ENCODE measurements at regions not wholly inside any gene's neighbourhood (a gene's known extent, or its start where the extent isn't known, plus 50 kb on each side); places are given as distances from the start of the nearest gene placed in this dataset.

DNA sequence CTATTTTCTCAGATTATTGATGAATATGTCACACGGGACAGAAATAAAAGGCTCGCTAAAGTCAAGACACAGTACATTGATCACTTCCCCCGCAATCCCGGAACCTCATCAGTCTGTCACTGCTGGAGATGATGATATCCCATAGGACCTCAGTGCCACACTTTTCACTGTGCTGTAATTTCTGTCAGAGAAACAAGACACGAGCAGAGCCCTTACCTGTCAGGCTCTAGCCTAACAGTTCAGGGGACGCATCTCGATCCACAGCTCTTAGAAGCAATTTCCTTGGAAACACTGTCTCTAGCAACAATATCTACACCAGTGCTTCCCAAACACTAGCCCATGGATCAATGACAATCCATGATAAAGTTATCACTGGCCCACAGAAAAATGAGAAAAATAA is 140.0 kb downstream of the GRIN2B start:
- DNase-seq (ENCODE audit: low spot score), result no peak

DNA sequence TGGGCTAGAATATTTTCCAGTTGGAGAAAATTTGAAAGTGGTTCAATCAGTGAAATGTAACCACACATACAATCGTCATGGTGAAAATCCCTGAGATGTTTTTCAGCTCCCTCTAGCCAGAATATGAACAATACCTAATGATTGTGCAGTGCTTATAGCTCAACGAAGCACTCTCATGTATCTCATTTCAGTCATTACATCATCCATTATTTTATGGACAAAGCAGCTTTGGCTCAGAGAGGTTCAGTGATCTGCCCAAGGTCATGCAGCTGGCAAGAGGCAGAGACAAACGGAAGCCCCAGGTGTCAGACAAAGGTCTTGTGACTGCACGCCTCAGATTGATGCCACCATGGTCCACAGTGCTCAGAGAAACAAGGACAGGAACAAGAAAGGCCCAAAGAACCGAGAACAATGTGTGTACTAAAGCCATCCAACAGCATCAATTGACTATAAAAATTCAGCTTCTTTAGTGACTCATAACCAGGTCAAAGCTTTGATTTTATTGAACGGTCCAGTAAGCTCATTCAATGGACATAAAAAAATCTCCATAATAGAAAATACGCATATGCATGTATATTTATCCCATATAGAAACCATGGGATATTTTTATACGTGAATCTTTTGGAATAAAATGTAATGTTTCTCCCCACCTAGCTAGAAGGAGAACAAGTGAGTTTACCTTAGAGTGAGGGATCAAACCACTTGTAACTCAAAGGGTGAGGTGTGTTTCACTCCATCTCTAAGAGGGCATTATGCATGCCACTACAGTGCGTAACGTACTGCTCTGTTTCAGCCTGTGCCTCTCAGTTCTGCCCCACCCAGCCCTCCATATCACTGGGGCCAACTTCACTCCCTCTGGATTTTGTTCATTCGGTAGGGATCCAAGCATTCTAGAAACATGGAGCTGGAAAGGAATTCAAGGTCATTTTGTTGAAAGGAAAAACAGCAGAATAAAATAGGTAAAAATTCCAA is 141.8 kb downstream of the GRIN2B start:
- no peak for DNase-seq (ENCODE audit: low spot score)

DNA sequence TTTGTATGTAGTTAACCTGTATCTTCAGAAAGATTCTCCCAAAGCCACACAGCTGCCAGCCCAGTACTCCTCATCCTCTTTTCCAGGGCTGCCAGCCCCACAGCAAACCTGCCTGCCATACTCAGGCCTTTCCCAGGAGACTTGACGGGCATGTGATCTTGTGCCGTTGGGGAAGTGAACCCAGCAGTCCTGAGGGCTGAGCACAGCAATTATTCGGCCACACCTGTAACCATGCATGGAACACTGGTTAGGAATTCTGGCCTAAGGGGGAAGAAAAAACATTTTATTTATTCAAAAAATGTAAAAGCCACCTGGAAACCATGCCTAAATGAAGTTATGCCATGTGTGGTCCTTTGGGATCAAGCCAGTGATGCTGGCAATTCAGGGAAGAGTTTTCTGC is 145.3 kb downstream of the GRIN2B start:
- no peak for DNase-seq (ENCODE audit: low spot score)

DNA sequence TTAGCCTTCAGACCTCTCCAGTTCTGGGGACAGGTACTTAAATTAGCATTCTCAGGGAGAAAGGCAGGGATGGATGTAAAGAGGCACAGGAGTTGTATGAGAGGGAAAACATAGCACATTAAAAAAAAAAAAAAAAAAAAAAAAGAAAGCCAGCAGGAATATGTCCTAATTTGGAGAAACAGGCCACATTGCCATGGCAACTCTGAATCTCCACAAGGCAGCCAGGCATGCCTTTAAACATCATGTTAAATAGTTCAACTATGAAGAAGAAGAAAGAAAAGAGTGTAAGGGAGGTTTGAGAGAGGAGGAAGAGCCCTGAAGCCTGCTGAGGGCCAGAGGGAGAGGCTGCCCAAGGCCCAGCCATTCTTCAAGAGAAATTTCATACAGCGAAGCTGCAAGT is 145.8 kb downstream of the GRIN2B start:
- DNase-seq (ENCODE audit: low spot score), result no peak

DNA sequence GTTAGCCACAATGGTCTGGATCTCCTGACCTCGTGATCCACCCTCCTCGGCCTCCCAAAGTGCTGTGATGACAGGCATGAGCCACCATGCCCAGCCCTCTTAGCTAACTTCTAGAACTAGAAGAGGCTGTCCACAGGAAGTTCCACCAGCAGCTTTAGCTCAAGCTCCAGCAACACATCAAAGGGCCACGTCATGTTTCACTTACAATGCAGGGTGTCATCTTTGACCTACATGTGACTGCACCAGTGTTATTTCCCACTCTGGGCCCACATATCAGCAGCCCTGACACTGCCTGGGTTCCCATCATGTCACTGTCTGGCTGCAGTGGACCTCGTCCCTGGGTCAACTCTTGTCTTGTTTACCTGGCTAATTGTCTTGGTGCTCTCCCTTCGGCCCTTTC is 147.2 kb downstream of the GRIN2B start:
- DNase-seq (ENCODE audit: low spot score), result no peak

DNA sequence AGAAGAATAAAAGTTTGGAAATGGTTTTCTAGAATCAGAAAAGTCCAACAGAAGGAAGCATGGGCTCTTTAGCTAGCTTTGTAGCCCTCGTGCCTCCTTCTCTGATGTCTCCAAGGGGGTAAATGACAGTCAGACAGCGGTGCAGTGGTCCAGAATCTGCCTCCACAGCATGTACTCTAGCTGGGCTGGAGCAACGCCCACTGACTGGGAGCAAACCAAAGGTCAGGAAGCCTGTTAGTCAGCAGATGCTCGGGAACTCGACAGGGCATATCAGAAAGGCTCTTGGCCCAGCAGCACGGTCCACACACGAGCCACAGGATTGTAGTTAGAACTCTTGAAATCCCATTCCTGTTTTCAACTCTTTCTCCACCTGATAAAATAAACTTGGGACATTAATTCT is 164.3 kb downstream of the GRIN2B start:
- no peak for DNase-seq (ENCODE audit: low spot score)

DNA sequence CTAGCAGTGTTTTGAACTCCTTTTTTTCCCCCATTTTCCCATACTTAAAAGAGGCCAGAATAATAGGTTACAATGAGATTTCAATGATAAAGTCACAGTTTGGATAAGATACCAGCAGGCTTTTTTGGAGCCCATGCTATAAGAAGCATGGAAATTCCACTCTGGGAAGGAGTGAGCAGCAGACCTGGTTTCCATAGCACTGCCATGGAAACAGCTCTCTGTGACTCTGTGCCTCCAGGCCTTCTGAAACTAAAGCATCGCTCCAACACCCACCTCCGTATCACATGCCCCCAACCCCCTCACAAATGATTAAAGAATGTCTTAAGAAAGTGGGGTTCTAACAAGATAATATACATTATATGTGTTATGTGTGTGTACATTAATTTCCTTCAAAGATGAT is 165.0 kb downstream of the GRIN2B start:
- DNase-seq (ENCODE audit: low spot score), result no peak

DNA sequence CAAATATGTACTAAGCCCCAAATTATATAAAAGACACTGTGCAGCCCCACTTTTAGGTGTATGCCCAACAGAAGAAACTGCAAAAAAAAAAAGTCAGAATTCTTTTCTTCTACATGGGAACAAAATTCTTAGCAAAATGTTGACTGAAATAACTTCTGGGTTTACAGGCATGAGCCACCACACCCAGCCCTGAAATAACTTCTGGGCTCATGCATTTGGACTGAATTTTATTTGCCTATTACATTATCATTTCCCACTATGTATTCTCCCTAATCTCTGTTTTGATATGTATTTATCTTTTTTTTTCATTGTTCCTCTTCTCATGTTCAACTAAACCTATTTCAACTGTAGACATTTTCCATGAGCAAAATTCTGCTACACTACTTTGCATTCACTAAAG is 169.2 kb downstream of the GRIN2B start:
- no peak for DNase-seq (ENCODE audit: low spot score)

DNA sequence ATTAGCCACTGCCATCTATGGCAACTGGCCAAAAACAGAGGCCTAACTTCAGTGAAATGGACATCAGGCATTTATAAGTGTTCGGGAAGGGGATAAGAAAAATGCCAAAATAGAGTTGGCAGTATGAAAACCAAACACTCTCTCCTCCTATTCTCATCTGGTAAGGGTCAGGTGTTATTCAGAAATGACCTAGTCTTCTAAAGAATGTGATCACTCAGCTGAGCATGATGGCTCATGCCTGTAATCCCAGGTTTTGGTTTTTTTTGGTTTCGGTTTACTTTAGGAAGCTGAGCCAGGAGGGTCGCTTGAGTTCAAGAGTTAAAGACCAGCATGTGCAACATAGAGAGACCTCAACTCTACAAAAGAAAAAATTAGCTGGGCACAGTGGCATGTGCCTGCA is 170.3 kb downstream of the GRIN2B start:
- no peak for DNase-seq (ENCODE audit: low spot score)

DNA sequence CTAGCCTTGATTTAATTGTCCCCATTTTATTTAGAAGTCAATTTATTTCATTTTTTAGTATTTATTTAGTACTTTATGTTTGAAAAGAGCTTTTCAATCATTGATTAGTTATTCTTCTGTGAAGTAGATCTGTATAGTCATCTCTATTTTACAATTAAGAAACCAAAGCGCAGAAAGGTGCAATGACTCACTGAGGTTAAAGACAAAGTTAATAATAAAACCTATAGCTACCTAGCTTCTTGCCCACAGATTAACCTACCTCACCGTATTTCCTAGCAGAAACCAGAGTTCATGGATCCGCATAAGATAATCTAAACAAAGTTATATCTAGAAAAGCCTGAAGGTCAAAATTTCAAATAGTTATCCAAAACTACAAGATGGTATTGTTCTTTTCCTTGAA is 176.4 kb downstream of the GRIN2B start:
- DNase-seq (ENCODE audit: low spot score), result no peak

DNA sequence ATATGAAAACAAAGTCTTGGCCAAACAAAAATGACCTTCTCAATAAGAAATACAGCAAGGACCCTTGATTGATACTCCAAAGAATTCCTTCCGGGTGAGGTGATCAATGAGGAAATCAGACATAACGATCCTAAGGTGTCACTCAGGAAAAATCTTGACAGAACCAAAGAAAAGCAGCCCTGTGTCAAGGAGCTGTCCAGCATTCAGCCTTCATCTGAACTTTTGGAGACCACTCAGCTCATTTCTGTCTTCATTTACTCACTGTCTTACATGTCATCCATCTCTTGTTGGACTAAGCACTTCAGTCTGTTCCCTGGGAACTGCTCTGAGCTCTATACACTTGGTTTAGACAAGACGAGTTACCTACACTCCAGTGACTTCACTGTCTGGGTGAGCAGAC is 179.9 kb downstream of the GRIN2B start:
- no peak for DNase-seq (ENCODE audit: low spot score)

DNA sequence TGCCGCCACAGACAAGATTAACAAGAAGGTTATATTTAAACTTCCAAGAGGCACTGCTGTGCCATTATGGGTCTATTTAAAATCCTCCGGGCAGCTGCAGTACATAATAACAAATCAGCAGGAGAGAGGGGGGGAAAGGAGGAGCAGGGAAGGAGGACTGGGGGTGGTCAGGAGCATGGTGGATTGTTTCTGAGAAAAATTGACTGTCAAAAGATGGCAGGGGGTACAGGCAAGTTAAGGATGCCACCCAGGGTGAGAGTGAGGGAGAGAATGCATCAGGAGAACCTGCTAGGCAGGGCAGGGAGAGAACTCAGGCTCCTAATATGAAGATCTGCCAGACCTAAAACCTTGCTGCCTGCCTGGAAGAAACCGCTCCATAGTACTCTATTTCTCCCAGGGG is 181.8 kb downstream of the GRIN2B start:
- DNase-seq (ENCODE audit: low spot score), result no peak

DNA sequence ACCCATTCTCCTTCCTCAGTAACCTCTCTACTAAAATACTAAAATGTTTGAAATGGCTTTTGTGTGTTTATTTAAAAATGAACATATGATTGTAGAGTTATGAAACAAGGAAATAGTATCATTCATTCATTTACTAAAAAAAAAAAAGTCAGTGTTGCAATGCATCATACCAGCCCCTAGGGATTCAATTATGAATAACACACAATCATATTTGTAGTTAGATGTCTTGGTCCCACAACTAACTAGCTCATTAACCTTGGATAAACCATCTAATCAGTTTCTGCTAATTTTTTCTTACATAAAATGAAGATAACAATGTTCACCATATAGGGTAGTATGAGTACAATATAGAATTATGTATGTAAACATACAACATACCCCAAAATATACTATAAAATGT is 183.2 kb downstream of the GRIN2B start:
- DNase-seq (ENCODE audit: low spot score), result no peak

DNA sequence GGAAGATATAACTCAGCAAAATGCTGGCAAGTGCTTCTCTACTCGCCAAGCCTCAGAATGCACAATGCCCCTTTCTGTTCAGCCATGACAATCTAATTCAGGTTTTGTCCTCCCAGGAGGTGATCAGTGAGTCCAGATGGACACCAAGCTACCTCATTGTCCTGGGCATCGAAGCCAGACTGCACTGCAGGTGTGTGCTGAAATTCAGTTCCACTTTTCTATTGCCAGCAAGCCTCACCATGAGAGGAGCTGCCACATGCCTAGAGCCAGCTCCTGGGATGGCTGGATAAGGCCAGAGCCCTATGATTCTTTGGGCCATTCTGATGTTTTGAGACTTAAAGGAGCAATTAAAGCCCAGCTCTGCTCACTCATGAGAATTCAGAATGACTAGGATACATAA is 186.7 kb downstream of the GRIN2B start:
- DNase-seq (ENCODE audit: low spot score), result no peak

DNA sequence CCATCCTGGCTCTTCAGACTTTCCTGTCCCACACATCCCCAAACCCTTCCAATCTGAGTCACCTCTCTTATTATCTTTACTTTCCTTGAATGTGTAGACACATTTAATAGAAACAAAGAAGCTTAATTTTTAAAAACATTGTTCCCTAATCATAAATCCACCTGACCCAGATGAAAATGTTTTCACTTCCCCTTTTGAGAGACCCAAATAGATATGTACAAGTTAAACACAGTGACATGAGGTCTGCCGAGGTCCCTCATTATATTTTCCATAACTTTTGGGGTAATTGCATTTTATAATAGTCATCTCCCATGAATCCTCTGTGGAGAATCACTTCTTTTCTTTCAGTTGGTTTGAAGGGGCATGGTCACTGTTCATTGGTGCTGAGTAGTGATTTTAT is 191.1 kb downstream of the GRIN2B start:
- DNase-seq (ENCODE audit: low spot score), result no peak

DNA sequence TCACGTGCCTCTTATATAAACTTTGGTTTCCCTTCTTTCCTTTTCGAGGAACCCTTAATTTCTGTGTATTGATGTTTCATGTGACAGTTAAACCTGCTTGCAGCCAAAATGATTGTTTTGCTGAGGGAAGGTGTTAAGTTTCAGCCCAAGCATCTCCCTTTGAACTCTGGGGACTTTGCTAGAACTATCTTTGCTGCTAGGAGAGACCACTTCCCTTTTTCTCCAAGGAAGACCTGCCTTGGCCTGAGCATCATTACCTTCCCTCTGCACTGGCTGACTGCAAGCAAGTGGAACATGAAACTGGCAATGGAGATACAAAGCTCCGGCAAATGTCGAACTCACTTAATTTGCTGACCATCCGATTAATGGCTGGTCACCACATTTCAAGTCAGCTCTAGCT is 192.8 kb downstream of the GRIN2B start:
- no peak for DNase-seq (ENCODE audit: low spot score)

DNA sequence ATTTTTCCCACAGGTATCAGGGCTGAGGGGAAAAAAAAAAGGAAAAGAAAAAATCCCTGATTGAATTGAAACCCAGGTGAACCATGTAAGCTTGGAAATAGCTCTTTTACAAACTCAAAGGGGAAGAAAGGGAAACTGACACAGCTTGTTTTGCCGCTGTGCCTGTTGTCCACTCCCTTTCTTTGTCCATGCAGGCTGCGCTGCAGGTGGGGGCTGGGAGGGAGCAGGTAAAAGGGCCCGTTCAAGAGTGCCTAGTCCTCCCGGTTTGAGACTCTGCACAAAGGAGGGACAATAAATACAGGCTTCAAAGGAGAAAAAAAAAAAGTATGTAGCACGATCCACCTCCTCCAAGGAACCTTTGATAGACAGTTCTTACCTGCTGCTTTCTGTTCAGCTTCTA is 194.8 kb downstream of the GRIN2B start:
- DNase-seq (ENCODE audit: low spot score), result no peak

DNA sequence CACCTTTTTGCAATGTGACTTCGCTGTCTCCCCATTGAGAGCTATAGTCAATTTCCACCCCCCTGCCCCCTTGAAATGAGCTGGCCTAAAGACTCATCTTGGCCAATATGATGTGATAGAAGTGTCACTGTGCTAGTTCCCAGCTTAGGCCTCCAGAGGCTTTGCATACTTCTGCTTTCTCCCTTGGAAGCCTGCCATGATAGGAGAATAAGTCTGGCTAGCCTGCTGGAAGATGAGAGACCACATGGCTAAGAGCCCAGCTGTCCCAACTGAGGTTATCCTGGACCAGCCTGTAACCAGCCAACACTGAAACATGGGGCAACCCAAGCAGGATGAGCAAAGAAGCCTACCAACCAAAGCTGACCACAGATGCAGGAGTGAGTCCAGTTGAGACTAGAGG is 196.9 kb downstream of the GRIN2B start:
- DNase-seq (ENCODE audit: low spot score), result no peak

DNA sequence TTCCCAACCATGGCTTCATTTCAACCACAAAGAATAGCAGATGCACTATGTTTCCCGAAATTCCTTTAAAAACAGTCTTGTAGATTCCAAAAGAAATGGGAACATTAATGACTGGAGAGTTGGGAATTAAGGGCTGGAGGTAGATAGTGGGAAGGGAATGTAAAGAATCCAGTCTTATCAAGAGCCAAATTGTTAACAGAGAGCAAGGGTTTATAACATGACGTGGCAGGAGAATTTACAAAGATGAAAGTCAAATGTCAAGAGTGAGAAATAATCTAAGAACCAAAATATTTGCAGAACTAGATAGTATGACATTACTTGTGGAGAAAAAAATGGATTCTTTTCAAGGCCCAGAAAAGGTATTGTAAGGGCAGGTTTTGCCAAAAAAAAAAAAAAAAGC is 200.9 kb downstream of the GRIN2B start:
- no peak for DNase-seq (ENCODE audit: low spot score)

DNA sequence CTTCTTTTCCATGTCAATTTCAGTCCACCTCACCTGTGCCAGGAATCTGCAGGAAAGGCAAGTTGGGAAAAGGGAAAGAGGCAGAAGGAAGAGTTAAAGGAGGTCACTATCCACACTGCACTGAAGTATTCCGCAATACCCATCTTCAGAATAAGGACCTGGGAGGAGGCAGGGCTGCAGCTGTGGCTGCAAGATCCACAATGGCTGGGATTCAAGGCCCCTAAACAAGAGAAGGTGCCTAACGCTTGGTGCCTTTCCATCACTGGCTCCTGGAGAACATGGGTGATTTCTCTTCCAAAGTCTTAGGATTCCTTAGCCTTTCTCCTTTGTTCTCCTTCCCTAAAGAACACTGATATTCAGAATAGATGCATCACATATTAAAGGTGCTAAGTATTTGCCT is 204.0 kb downstream of the GRIN2B start:
- DNase-seq (ENCODE audit: low spot score), result no peak

DNA sequence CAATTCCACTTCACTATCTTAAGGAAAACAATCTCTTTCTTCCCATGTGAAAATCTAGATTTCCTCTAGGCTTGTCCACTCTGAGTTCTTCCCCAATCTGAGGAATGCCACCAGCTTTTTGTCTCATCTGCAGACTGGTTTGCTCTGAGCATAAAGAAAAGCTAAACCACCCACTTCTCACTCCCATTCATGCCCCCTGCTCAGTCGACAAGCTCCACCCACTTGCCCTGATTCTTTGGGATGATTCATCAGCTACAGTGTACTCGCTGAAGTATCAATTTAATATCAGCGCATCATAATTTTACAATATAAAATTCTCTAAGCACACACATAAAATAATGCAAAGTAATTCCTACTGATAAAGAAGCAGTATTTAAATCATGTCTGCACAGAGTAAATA is 209.1 kb downstream of the GRIN2B start:
- no peak for DNase-seq (ENCODE audit: low spot score)

DNA sequence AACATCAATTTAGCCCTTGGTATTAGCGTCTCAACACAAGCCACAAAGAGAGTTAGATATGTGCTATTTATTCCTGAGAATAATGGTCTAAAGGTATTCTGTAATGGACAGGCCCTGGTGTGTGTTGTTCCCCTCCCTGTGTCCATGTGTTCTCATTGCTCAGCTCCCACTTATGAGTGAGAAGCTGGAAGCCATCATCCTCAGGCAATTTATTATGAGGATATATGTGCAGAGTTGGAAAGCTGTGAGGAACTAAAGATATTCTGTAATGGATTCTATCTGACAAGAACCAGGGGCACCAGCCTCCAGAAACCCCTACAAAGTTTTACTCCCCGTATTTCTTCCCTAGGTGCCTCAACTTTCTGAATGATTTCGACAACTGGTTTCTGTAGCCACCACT is 210.8 kb downstream of the GRIN2B start:
- no peak for DNase-seq (ENCODE audit: low spot score)

DNA sequence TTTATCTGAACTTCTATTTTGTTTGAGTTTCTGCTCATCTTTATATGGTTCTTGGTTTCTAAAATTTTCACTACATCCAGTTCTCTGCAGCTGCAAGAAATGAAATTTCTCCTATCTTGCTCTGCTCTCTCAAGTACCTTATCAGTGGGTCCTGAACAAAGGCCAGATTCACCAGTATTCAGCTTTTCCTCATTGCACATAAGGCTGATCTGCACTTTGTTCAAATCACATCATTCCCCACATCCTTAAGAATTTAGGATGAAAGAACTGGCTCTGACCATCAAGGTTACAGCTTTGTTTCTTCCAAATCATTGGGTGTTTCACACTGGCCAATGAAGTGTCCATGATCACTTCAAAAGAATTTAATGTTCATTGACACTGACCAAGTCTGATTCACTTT is 211.4 kb downstream of the GRIN2B start:
- no peak for DNase-seq (ENCODE audit: low spot score)

DNA sequence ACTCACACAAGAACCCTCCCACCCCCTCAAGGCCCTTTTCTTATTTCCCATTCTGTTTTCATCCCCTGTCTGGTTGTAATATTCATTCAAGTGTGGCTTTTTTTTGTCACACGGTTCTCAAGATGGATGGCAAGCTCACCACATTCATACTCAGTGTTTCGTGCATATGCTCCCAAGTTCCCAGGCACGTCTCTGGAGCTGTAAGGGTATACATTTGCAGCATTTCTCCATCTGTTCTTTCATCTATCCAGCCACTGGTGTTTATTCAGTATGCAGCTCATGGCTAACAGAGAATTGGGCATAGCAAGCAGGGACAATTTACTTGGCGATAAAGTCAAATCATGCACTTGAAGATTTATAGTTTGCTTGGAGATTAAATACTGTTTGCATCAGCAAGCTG is 212.1 kb downstream of the GRIN2B start:
- DNase-seq (ENCODE audit: low spot score), result no peak

Data from H4 (cell line).